ENCODE measurements at regions not wholly inside any gene's neighbourhood (a gene's known extent, or its start where the extent isn't known, plus 50 kb on each side); places are given as distances from the start of the nearest gene placed in this dataset.

GRCh38 chr3:175988401-175988800 is 1129.3 kb downstream of the NAALADL2 start:
- Histone ChIP-seq H3K9me3 (no peaks in the 10 kb centered on the region), H3K27ac (no peak overlapping the region), H3K36me3 (no peaks in the 10 kb centered on the region), H3K4me3 (replicated peaks in 1 of 3) (no peak overlapping the region), H3K4me1 (no peaks in the 10 kb centered on the region), H3K27me3 (no peaks in the 10 kb centered on the region)
- WGBS, 2 donors, result 73 to 86% methylated on average over 1 of the region's 1 CpG
- no peak for DNase-seq
- intact Hi-C loops (cut with DNase I), result no loop called here
- TF ChIP-seq POLR2A (IDR thresholded peaks at IDR 0.05) (no peak), CTCF (IDR thresholded peaks at IDR 0.05) (no peak)

GRCh38 chr3:175985781-175986180 is 1126.6 kb downstream of the NAALADL2 start:
- intact Hi-C loops (cut with DNase I), result no loop called here
- no peak for TF ChIP-seq POLR2A (IDR thresholded peaks at IDR 0.05)
- no peak for TF ChIP-seq CTCF (IDR thresholded peaks at IDR 0.05)
- H3K36me3 ChIP-seq, result no peaks in the 10 kb centered on the region

GRCh38 chr3:175983379-175983778 is 1124.2 kb downstream of the NAALADL2 start:
- WGBS, 2 donors, result 0 to 39% methylated on average over 1 of the region's 1 CpG
- no peak for DNase-seq
- Histone ChIP-seq H3K4me1 (no peaks in the 10 kb centered on the region), H3K9me3 (no peaks in the 10 kb centered on the region), H3K27ac (no peak overlapping the region), H3K27me3 (no peaks in the 10 kb centered on the region), H3K36me3 (no peaks in the 10 kb centered on the region), H3K4me3 (replicated peaks in 1 of 3) (no peak overlapping the region)
- intact Hi-C loops (cut with DNase I), result no loop called here
- TF ChIP-seq POLR2A (IDR thresholded peaks at IDR 0.05) (no peak), CTCF (IDR thresholded peaks at IDR 0.05) (no peak)

More at GRCh38 chr3:175985781-175986180, 1126.6 kb downstream of the NAALADL2 start:
- no peak for DNase-seq
- no peaks in the 10 kb centered on the region for H3K4me1 ChIP-seq
- 48% methylated on average over 1 of the region's 1 CpG for WGBS, 2 donors
- H3K27me3 ChIP-seq, result no peaks in the 10 kb centered on the region
- H3K9me3 ChIP-seq, result no peaks in the 10 kb centered on the region
- H3K27ac ChIP-seq, result no peak overlapping the region
- H3K4me3 ChIP-seq (replicated peaks in 1 of 3), result no peak overlapping the region

DNA sequence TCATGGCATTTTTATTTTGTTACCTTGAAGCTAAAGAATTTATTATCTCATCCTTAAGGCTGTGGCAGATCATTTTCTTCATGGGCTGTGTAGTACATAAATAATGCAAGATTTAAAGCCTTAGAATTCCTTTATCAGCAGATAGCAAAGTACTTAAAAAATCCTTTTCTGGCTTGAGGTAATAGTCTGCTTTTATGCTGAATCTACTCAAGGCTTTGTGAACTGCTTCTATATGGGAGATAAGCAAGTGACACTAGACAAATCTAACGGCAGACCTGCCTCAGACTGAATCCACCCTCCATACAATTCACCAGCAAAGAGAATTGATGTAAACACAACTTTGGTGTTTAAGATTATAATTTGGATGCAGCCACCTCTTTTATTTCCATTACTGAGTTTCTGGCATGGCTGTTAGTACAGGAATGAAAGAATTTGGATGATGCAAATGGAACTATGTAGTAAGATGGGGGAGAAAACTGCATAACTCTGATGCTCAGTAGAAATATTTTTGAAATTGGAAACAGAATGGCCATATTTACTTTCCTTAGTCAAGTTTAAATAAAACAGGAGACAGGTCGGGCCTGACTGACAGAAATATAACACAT is 1121.5 kb downstream of the NAALADL2 start:
- 66 to 85% methylated on average over 2 of the region's 2 CpGs for WGBS, 2 donors
- TF ChIP-seq POLR2A (IDR thresholded peaks at IDR 0.05) (no peak), CTCF (IDR thresholded peaks at IDR 0.05) (no peak)

DNA sequence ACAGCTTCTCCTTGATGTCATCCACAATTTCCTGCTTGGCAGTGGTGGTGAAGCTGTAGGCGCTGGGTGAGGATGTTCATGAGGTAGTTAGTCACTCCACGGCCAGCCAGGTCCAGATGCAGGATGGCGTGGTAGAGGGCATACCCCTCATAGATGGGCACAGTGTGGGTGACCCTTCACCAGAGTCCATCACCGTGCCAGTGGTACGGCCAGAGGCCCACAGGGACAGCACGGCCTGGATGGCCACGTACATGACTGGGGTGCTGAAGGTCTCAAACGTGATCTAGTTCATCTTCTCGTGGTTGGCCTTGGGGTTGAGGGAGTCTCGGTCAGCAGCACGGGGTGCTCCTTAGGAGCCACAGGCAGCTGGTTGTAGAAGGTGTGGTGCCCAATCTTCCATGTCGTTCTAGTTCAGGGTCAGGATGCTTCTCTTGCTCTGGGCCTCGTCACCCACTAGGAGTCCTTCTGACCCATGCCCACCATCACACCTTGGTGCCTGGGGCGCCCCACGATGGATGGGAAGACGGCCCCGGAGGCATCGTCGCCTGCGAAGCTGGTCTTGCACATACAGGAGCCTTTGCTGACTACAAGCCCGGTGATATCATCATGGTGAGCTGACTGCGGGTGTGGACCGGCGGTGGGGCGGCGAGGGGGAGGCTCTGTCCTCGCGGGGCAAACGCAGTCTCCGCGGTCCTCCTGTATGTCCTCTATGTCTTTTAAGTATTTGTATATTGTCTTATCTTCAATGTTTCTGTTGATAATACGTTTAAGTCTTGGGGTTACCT is 1119.0 kb downstream of the NAALADL2 start:
- Histone ChIP-seq H3K9me3 (no peaks in the 10 kb centered on the region), H3K36me3 (no peaks in the 10 kb centered on the region), H3K4me3 (replicated peaks in 1 of 3) (no peak overlapping the region), H3K27me3 (no peaks in the 10 kb centered on the region), H3K27ac (no peak overlapping the region), H3K4me1 (no peaks in the 10 kb centered on the region)
- WGBS, 2 donors, result 91 to 94% methylated on average over 30 to 31 of the region's 32 CpGs
- DNase-seq, result no peak
- TF ChIP-seq CTCF (IDR thresholded peaks at IDR 0.05) (no peak), POLR2A (IDR thresholded peaks at IDR 0.05) (no peak)
- intact Hi-C loops (cut with DNase I), result no loop called here

More for the DNA sequence above, 1121.5 kb downstream of the NAALADL2 start:
- Histone ChIP-seq H3K27me3 (no peaks in the 10 kb centered on the region), H3K4me3 (replicated peaks in 1 of 3) (no peak overlapping the region), H3K27ac (no peak overlapping the region), H3K36me3 (no peaks in the 10 kb centered on the region), H3K9me3 (no peaks in the 10 kb centered on the region), H3K4me1 (no peaks in the 10 kb centered on the region)
- intact Hi-C loops (cut with DNase I), result no loop called here
- DNase-seq, result no peak

Measured in thyroid gland (tissue), 4 donors.